GM12864 (cell line): ENCODE measurements at regions not wholly inside any gene's neighbourhood (a gene's known extent, or its start where the extent isn't known, plus 50 kb on each side); places are given as distances from the start of the nearest gene placed in this dataset.

Source experiments
- DNase-seq: peaks from one replicate; pipeline ENCODE4 v3.0.0-alpha.2; 2011; ENCODE audit warnings: low read depth
- H3K4me3 ChIP-seq: 2 replicates; pipeline ENCODE4 v1.5.1; 2011; ENCODE audit warnings: mild to moderate bottlenecking, low read depth, low read length, control low read depth
- TF ChIP-seq, protein P1 (sequence below): IDR thresholded peaks from 2 replicates; pipeline ENCODE4 v1.5.1; 2011; ENCODE audit warnings: low read depth, mild to moderate bottlenecking, moderate library complexity, low read length, control low read depth, inconsistent platforms; ENCODE audit errors: missing control alignments

DNA sequence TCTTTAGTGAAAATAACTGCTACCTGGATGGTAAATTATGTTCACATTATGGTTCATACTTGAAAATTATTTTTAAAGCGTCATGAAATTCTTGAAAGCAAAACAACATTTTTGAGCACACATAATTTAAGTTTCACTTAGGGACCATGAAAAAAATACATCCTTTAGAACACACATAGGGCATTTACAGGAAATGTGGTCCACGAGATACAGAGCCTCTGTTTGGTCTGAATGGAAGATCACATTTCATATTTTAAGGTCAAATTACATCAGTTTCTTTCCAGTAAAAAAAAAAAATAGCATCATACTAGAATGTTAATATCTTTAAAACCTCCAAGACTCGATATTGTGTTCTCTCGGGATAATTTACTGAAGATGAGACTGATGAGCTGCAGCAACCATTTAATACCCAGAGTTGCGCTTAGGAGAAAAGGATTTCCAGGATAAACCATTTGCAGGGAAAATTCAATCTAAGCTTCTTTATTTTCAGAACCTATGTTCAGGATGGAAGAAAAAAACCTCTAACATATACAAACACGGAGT is 720.7 kb downstream of the DIAPH3 start:
- H3K4me3 ChIP-seq = no peak overlapping the region
- DNase-seq = no peak
- TF ChIP-seq, protein P1, sequence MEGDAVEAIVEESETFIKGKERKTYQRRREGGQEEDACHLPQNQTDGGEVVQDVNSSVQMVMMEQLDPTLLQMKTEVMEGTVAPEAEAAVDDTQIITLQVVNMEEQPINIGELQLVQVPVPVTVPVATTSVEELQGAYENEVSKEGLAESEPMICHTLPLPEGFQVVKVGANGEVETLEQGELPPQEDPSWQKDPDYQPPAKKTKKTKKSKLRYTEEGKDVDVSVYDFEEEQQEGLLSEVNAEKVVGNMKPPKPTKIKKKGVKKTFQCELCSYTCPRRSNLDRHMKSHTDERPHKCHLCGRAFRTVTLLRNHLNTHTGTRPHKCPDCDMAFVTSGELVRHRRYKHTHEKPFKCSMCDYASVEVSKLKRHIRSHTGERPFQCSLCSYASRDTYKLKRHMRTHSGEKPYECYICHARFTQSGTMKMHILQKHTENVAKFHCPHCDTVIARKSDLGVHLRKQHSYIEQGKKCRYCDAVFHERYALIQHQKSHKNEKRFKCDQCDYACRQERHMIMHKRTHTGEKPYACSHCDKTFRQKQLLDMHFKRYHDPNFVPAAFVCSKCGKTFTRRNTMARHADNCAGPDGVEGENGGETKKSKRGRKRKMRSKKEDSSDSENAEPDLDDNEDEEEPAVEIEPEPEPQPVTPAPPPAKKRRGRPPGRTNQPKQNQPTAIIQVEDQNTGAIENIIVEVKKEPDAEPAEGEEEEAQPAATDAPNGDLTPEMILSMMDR = no peak

DNA sequence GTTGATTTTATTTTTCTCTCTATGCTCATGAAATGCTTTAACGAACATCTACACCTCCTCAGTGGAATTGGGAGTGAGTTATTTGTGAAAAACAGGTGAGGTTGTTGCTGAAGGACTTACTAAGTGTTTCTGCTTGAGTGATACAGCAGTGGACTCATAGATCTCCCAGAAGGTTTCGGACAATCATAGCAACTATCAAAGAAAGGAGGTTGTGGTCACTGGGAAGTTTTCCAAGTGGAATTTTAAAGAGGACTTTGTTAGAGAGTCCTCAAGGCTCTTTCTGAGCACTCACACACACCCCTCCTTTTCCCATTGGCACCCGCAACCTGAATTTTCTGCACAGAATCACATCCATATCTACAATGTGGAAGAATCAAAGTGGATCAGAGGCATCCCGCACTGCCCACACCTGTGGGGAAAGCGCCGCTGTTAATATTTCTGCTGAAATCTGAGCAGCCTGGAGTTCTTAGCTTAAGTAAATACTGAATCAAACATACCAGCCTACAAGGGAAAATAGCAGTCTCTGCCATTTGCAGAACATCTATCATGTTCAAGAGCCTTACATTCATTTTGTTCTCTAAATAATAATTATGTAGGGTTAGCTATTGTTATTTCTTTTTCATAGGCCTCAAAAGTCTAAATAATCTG is 719.4 kb downstream of the DIAPH3 start:
- DNase-seq = no peak
- TF ChIP-seq, protein P1 = no peak

DNA sequence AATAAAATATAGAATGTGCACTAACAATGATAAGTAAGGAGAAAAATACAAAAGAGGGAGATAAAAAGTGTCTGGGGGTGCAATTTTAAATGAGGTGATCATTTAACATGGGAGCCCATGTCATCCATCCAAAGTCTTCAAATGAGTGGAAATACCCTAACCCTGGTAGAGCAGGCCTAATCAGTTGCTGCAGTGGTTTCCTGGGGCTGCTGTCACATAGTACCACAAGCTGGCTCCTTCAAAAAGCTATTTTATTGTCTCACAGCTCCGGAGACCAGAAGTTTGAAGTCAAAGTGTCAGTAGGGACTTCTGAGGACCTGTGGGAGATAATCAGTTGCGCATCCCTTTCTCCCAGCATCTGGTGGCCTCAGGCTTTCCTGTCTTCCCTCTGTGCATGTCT is 717.9 kb downstream of the DIAPH3 start:
- DNase-seq = no peak
- no peak overlapping the region for H3K4me3 ChIP-seq
- TF ChIP-seq, protein P1 = no peak

More for the DNA sequence above, 719.4 kb downstream of the DIAPH3 start:
- H3K4me3 ChIP-seq = no peak overlapping the region

DNA sequence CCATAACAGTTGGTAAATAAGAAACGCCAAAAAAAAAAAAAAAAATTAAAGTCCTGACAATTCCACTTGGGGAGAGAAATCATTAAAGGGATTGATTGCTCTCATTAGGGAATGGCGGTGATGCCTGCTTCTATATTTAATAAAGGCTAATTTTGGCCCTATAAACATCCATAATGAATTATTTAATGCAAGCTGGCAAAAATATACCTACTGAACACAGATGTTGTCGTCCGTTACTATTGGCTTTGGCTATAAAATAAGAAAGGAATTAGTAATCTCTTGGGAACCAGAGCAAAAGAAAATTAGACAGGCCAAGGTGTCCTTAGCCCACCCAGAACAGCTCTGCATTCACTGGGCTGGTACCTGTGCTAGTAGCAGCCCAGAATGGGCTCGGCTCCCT is 717.3 kb downstream of the DIAPH3 start:
- TF ChIP-seq, protein P1 = no peak
- no peak for DNase-seq
- H3K4me3 ChIP-seq = no peak overlapping the region

DNA sequence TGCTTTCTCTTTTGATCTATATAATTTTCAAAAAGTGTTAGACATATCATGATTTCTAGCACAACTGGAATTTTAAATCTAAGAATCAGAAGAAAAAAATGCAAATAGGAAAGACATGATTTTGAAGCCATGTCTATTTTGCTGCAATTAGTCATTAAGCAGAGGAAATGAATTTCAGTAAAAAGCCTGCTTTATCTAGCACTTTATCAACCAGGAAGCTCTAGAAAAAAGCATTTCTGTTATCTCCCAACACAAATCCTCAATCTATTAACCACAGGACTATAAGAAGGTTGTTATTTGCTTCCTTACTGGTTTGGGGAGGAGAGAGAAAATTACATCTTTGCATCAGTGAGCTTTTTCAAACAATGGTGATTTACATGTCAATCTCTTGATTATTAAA is 716.7 kb downstream of the DIAPH3 start:
- DNase-seq = no peak
- TF ChIP-seq, protein P1 = no peak
- no peak overlapping the region for H3K4me3 ChIP-seq

DNA sequence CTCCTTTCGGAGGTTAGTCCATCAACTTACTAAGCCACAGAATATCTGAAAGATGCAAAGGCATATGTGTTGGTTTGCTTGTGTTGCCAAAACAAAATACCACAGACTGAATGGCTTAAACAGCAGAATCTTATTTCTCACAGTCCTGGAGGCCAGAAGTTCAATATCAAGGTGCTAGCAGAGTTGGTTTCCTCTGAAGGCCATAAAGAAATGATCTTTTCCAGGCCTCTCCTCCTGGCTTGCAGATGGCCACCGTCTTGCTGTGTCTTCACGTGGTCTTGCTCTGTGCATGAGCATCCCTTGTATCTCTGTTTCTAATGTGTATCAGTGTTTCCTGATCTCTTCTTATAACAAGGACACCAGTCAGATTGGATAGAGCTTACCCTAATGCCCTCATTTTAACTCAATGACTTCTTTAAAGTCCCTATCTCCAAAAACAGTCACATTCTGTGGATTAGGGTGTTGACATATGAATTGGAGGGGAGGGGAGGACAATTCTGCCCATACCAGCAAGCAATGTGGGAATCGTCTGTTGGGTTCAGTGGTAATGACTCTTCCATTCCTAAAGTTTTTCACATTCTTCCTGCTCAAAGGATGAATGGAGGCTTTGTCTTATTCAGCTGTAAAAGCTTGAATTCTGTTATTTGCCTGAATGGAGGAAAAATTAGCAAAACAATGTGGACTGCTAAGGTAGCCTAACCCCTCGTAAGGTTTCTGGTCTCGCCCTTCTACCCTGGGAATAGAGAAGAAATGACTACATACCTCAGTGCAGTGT is 715.7 kb downstream of the DIAPH3 start:
- no peak overlapping the region for H3K4me3 ChIP-seq
- TF ChIP-seq, protein P1 = no peak
- no peak for DNase-seq
